NT2/D1 (cell line): ENCODE measurements at regions not wholly inside any gene's neighbourhood (a gene's known extent, or its start where the extent isn't known, plus 50 kb on each side); places are given as distances from the start of the nearest gene placed in this dataset.

ENCODE experiments used
- DNase-seq: peaks from one replicate; pipeline ENCODE4 v3.0.0-alpha.2; 2011; ENCODE audit warnings: low read depth, low spot score
- H3K27me3 ChIP-seq: 2 replicates; pipeline ENCODE4 v1.6.0; 2011; ENCODE audit warnings: mild to moderate bottlenecking; ENCODE audit not compliant: insufficient read length, insufficient read depth
- H3K36me3 ChIP-seq: 2 replicates; pipeline ENCODE4 v1.6.1; 2011; ENCODE audit warnings: mild to moderate bottlenecking, low read length, mixed read lengths; ENCODE audit not compliant: insufficient read depth, insufficient read length
- H3K4me1 ChIP-seq: 2 replicates; pipeline ENCODE4 v1.5.1; 2011; ENCODE audit not compliant: insufficient read depth, insufficient read length
- H3K4me3 ChIP-seq: 2 replicates; pipeline ENCODE4 v1.5.1; 2011; ENCODE audit warnings: low read depth; ENCODE audit not compliant: insufficient read length
- H3K9ac ChIP-seq: 2 replicates; pipeline ENCODE4 v1.6.0; 2011; ENCODE audit warnings: low read depth; ENCODE audit not compliant: insufficient read length
- H3K9me3 ChIP-seq: 2 replicates; pipeline ENCODE4 v1.5.1; 2011; ENCODE audit warnings: mild to moderate bottlenecking, low read length; ENCODE audit not compliant: insufficient read depth
- SUZ12 ChIP-seq: IDR thresholded peaks from 2 replicates; pipeline ENCODE4 v1.6.1; 2011; ENCODE audit not compliant: insufficient read length, insufficient read depth; ENCODE audit errors: extremely low read depth
- YY1 ChIP-seq: IDR thresholded peaks from 2 replicates; pipeline ENCODE4 v1.6.1; 2011; ENCODE audit not compliant: insufficient read length, insufficient read depth
- ZNF274 ChIP-seq: IDR thresholded peaks from 2 replicates; pipeline ENCODE4 v1.6.1; 2011; ENCODE audit warnings: mild to moderate bottlenecking, low read depth, low read length

- Histone ChIP-seq H3K9me3 (no peaks in the 10 kb centered on the region), H3K4me3 (no peak overlapping the region), H3K4me1 (no peaks in the 10 kb centered on the region), H3K27me3 (no peaks in the 10 kb centered on the region), H3K9ac (no peak overlapping the region), H3K36me3 (no peaks in the 10 kb centered on the region)
- DNase-seq, result no peak
- TF ChIP-seq SUZ12 (no peak), ZNF274 (no peak)
These were observed 59.0 kb downstream of the ING2 start for GRCh38 chr4:183563874-183564273.

GRCh38 chr4:183571350-183571941 is 66.6 kb downstream of the ING2 start:
- H3K27me3 ChIP-seq, result no peaks in the 10 kb centered on the region
- no peaks in the 10 kb centered on the region for H3K4me1 ChIP-seq
- H3K4me3 ChIP-seq, result no peak overlapping the region
- TF ChIP-seq ZNF274, result no peak
- TF ChIP-seq YY1, result no peak
- no peak for TF ChIP-seq SUZ12
- H3K9me3 ChIP-seq, result no peaks in the 10 kb centered on the region
- H3K9ac ChIP-seq, result no peak overlapping the region
- peak; percentile 18 for DNase-seq
- H3K36me3 ChIP-seq, result no peaks in the 10 kb centered on the region

GRCh38 chr4:183576701-183577404 is 72.0 kb downstream of the ING2 start:
- no peak for DNase-seq
- Histone ChIP-seq H3K27me3 (no peaks in the 10 kb centered on the region), H3K4me1 (no peaks in the 10 kb centered on the region), H3K36me3 (no peaks in the 10 kb centered on the region), H3K9ac (no peak overlapping the region), H3K9me3 (0 out of 2 replicates have a peak, but pooled peaks cover 4% of the 10 kb centered on the region), H3K4me3 (no peak overlapping the region)
- TF ChIP-seq YY1, result no peak
- no peak for TF ChIP-seq ZNF274
- no peak for TF ChIP-seq SUZ12

- Histone ChIP-seq H3K9me3 (0 out of 2 replicates have a peak, but pooled peaks cover 4% of the 10 kb centered on the region), H3K4me3 (no peak overlapping the region), H3K4me1 (no peaks in the 10 kb centered on the region), H3K9ac (no peak overlapping the region), H3K27me3 (no peaks in the 10 kb centered on the region), H3K36me3 (no peaks in the 10 kb centered on the region)
- no peak for DNase-seq
- TF ChIP-seq ZNF274 (no peak), YY1 (no peak), SUZ12 (no peak)
These were observed 75.5 kb downstream of the ING2 start for GRCh38 chr4:183580370-183580769.

DNA sequence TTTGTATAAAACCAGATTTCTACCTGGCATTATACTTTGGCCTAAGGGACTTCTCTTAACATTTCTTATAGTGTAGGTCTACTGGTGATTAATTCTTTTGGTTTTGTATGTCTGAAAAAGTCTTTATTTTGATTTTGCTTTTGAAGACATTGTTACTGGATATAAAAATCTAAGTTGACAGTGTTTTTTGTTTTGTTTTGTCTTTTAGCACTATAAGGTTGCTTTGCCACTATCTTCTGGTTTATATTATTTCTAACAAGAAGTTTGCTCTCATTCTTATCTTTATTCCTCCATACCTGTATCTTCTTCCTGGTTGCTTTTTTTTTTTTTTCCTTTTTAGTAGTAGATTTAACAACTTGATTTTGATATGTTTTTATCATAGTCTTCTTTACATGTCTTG is 76.0 kb downstream of the ING2 start:
- no peak overlapping the region for H3K4me3 ChIP-seq
- 0 out of 2 replicates have a peak, but pooled peaks cover 4% of the 10 kb centered on the region for H3K9me3 ChIP-seq
- TF ChIP-seq ZNF274, result no peak
- TF ChIP-seq YY1, result no peak
- no peak for TF ChIP-seq SUZ12
- no peak overlapping the region for H3K9ac ChIP-seq
- DNase-seq, result no peak
- no peaks in the 10 kb centered on the region for H3K36me3 ChIP-seq
- no peaks in the 10 kb centered on the region for H3K4me1 ChIP-seq
- H3K27me3 ChIP-seq, result no peaks in the 10 kb centered on the region

- TF ChIP-seq YY1, result no peak
- TF ChIP-seq SUZ12, result no peak
- no peak for TF ChIP-seq ZNF274
- Histone ChIP-seq H3K4me1 (no peaks in the 10 kb centered on the region), H3K4me3 (no peak overlapping the region), H3K27me3 (no peaks in the 10 kb centered on the region), H3K36me3 (no peaks in the 10 kb centered on the region), H3K9me3 (no peaks in the 10 kb centered on the region), H3K9ac (no peak overlapping the region)
- DNase-seq, result no peak
These were observed 72.2 kb downstream of the RWDD4 start for GRCh38 chr4:183586824-183587223.

- TF ChIP-seq SUZ12, result no peak
- TF ChIP-seq ZNF274, result no peak
- TF ChIP-seq YY1, result no peak
- DNase-seq, result no peak
- Histone ChIP-seq H3K4me3 (no peak overlapping the region), H3K27me3 (no peaks in the 10 kb centered on the region), H3K4me1 (no peaks in the 10 kb centered on the region), H3K36me3 (no peaks in the 10 kb centered on the region), H3K9me3 (no peaks in the 10 kb centered on the region), H3K9ac (no peak overlapping the region)
These were observed 70.8 kb downstream of the RWDD4 start for GRCh38 chr4:183588169-183588675.
